ENCODE measurements at regions not wholly inside any gene's neighbourhood (a gene's known extent, or its start where the extent isn't known, plus 50 kb on each side); places are given as distances from the start of the nearest gene placed in this dataset.

- Histone ChIP-seq H3K27ac (ENCODE audit: low read length) (no peak overlapping the region), H3K9ac (ENCODE audit: low read length) (no peak overlapping the region), H3K36me3 (ENCODE audit: insufficient read depth, low read length) (no peaks in the 10 kb centered on the region), H4K20me1 (ENCODE audit: insufficient read depth) (no peaks in the 10 kb centered on the region), H3K79me2 (replicated peaks; ENCODE audit: insufficient read depth, low read length) (no peaks in the 10 kb centered on the region), H3K27me3 (ENCODE audit: insufficient read depth, low read depth, low read length) (no peaks in the 10 kb centered on the region), H3K9me3 (ENCODE audit: low read length) (no peaks in the 10 kb centered on the region), H3F3A (ENCODE audit: insufficient read depth, low read length, poor library complexity, severe bottlenecking) (no peaks in the 10 kb centered on the region), H2AFZ (ENCODE audit: low read depth, low read length) (no peak overlapping the region), H3K4me3 (ENCODE audit: low read length) (no peak overlapping the region), H3K9me2 (ENCODE audit: insufficient read depth, low read length) (no peaks in the 10 kb centered on the region), H3K4me2 (ENCODE audit: low read length) (no peak overlapping the region)
- TF ChIP-seq RAD21 (conservative IDR thresholded peaks at IDR 0.05) = no peak
- TF ChIP-seq EP300 (conservative IDR thresholded peaks at IDR 0.05; ENCODE audit: poor library complexity, severe bottlenecking) = no peak
- TF ChIP-seq REST (IDR thresholded peaks at IDR 0.05; ENCODE audit: borderline replicate concordance) = no peak
- no peak for TF ChIP-seq MXI1 (conservative IDR thresholded peaks at IDR 0.05; ENCODE audit: poor library complexity, severe bottlenecking)
- TF ChIP-seq SMC3 (conservative IDR thresholded peaks at IDR 0.05; ENCODE audit: poor library complexity) = no peak
Observed at GRCh38 chr6:102387326-102388033, 994.0 kb downstream of the GRIK2 start.

DNA sequence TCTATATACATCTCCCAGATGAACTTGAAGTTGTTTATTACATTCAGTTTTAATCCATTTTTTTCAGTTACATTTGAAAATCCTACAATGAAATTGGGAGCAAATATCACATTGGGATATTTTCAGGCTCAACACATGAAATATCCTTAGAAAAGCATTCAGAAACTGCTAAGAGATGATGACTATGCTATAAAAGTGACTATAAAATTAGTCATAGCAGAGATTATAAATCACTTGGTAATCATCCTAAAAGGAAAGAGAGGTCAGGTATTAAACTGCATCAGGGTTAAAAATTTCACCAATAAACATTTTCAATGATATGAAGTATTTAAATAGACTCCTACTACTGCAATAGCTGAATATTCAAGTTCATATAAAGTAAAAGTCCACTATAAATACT is 987.7 kb downstream of the GRIK2 start:
- TF ChIP-seq REST (IDR thresholded peaks at IDR 0.05; ENCODE audit: borderline replicate concordance) (no peak), EZH2 (IDR thresholded peaks at IDR 0.05; ENCODE audit: borderline replicate concordance, insufficient read depth, low read length, poor library complexity, severe bottlenecking) (no peak), SMC3 (conservative IDR thresholded peaks at IDR 0.05; ENCODE audit: poor library complexity) (no peak), RAD21 (conservative IDR thresholded peaks at IDR 0.05) (no peak), EP300 (conservative IDR thresholded peaks at IDR 0.05; ENCODE audit: poor library complexity, severe bottlenecking) (no peak), TAF1 (IDR thresholded peaks at IDR 0.05; ENCODE audit: low read depth) (no peak), POLR2AphosphoS5 (IDR thresholded peaks at IDR 0.05) (no peak), MXI1 (conservative IDR thresholded peaks at IDR 0.05; ENCODE audit: poor library complexity, severe bottlenecking) (no peak)
- TF ChIP-seq, protein P1, sequence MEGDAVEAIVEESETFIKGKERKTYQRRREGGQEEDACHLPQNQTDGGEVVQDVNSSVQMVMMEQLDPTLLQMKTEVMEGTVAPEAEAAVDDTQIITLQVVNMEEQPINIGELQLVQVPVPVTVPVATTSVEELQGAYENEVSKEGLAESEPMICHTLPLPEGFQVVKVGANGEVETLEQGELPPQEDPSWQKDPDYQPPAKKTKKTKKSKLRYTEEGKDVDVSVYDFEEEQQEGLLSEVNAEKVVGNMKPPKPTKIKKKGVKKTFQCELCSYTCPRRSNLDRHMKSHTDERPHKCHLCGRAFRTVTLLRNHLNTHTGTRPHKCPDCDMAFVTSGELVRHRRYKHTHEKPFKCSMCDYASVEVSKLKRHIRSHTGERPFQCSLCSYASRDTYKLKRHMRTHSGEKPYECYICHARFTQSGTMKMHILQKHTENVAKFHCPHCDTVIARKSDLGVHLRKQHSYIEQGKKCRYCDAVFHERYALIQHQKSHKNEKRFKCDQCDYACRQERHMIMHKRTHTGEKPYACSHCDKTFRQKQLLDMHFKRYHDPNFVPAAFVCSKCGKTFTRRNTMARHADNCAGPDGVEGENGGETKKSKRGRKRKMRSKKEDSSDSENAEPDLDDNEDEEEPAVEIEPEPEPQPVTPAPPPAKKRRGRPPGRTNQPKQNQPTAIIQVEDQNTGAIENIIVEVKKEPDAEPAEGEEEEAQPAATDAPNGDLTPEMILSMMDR (IDR thresholded peaks at IDR 0.05; ENCODE audit: poor library complexity, severe bottlenecking) = no peak
- Histone ChIP-seq H3K79me2 (replicated peaks; ENCODE audit: insufficient read depth, low read length) (no peaks in the 10 kb centered on the region), H3K27ac (ENCODE audit: low read length) (no peak overlapping the region)

More for the DNA sequence above, 987.7 kb downstream of the GRIK2 start:
- Histone ChIP-seq H4K20me1 (ENCODE audit: insufficient read depth) (no peaks in the 10 kb centered on the region), H3K27me3 (ENCODE audit: insufficient read depth, low read depth, low read length) (no peaks in the 10 kb centered on the region), H3K4me2 (ENCODE audit: low read length) (no peak overlapping the region), H3F3A (ENCODE audit: insufficient read depth, low read length, poor library complexity, severe bottlenecking) (no peaks in the 10 kb centered on the region), H3K9ac (ENCODE audit: low read length) (no peak overlapping the region), H2AFZ (ENCODE audit: low read depth, low read length) (no peak overlapping the region), H3K36me3 (ENCODE audit: insufficient read depth, low read length) (no peaks in the 10 kb centered on the region), H3K4me3 (ENCODE audit: low read length) (no peak overlapping the region), H3K9me3 (ENCODE audit: low read length) (no peaks in the 10 kb centered on the region), H3K9me2 (ENCODE audit: insufficient read depth, low read length) (no peaks in the 10 kb centered on the region)
